Amygdala (tissue), 56 donors: ENCODE measurements at regions not wholly inside any gene's neighbourhood (a gene's known extent, or its start where the extent isn't known, plus 50 kb on each side); places are given as distances from the start of the nearest gene placed in this dataset.
"Not testable (repeated sequence)": the region's sequence is repeated elsewhere in the genome, so short reads cannot be mapped to it uniquely, and the experiment has no call there.

Experiments
- DNase-seq, 56 donors: peaks; one replicate each; lab custom pipeline; 2025; lab: John Stamatoyannopoulos, UW

DNA sequence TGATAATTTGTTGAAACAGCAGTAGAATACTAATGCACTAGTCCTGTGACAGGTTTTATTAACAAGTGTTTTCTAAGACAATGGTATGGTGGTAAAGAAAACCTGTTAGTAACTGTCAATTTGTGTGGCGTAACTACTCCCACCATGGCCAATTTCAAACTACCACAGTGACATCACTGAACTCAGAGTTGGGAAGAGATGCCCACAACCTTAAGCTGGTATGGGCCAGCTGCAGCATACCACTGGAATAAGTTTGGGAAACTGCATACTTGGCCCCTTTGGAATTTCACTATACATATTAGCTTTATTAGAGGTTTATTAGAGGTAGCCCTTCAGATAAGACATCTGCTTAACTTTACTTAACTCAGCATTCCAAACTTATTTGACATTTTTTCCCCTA, 419.4 kb downstream of the NDFIP2 start:
- no peak for DNase-seq

DNA sequence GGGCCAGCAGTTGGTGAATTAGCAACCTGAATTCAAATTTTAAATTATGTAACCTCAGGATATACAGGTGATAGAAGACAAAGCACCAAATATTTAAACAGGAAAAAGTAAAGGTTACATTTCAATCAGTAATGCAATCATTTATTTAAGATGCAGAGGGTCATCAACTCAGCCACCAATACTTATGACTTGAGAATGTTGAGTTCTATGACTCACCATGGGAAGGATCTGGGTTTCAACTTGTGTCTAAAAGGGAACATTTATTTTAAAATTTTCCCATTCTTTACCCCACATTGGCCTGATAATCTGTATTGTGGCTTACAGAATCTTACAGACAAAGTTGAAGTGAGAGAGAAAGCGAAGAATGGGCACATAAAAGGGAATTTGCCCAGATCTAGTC, 418.0 kb downstream of the NDFIP2 start:
- no peak for DNase-seq

DNA sequence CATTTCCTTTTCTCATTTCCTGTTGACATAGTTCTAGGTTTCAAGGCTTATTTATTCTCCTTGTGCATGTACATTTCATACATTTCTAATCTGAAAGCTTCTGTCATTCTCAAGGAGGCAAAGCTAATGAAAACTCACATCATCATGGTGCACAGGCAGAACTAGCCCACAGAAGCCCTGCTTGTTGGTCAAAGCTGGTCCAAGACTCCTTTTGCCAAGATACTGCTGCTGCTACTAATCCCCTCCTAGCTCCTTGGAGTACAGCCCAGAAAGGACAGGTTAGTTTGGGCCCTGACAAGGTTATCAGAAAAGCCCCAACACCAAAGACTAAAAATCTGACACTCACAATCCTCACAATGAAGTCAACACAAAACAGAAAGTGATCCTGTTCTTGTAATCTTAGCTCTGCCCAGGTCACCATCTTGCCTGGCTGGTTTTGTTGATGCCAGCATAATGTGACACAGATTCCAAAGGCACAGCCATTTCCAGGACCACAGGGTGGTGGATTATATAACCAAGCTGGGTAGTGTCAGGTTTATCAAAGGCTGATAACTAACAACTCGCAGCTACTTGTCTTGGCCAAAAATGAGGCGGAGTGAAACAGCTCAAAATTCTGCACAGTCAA, 417.4 kb downstream of the NDFIP2 start:
- no peak for DNase-seq

DNA sequence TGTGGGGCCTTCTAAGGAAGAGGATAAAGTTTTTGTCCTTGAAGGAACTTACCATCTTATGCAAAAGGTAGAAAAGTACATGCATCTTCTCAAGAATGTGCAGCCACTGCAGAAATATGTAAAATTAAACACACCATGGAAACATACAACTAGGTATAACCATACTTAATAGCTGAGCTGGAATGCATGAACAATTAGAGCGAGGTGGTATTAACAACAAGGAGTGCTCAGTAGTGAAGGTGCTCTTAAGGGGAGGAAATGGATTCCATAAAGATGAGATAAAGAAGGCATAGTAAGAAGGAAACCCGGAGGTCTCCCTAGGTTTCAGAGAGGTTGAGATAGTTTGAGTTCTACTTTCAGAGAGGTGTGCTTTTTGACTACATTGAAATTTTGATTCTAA, 415.9 kb downstream of the NDFIP2 start:
- no peak for DNase-seq

DNA sequence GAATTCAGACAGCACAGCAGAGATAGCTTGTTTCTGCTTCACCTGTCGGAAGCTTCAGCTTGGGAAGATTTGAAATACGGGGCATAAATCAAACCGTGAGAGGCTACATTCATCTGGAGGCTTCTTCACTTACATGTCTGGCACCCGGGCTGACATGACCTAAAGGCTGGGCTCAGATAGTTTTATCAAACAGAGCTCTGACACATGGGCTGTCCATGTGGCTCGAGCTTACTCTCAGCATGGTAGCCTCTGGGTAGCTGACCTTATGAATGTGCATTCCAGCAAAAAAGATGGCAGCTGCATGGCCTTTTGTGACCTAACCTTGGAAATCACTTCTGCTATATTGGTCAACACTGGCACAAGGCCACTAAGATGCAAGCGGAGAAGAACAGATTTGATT, 414.5 kb downstream of the NDFIP2 start:
- no peak for DNase-seq

DNA sequence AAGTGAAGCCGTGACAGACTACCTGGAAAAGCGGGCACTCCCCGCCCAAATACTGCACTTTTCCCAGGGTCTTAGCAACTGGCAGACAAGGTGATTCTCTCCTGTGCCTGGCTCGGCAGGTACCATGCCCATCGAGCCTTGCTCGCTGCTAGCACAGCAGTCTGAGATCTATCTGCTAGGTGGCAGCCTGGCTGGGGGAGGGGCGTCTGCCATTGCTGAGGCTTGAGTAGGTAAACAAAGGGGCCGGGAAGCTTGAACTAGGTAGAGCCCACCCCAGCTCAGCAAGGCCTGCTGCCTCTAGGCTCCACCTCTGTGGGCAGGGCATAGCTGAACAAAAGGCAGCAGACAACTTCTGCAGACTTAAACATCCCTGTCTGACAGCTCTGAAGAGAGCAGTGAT, 406.3 kb downstream of the NDFIP2 start:
- not testable (repeated sequence) for DNase-seq

DNA sequence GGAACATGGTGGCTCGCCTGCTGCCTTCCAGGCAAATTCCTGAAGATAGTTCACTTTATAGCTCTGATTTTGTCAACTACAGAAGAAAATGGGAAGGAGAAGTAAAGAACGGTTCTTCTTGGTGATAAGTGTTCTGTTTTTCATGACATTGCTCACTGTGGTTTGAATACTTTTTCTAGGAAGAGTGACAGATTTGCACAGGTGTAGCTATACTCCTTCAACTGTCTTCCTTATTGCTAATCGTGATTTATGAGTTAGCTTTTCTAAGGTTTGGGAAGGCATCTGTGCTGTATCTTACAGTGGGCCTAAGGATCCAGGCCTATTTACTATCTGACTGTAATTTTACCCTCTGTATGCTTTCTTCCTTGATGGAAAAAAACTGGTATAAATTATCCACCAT, 405.6 kb downstream of the NDFIP2 start:
- DNase-seq = no peak

DNA sequence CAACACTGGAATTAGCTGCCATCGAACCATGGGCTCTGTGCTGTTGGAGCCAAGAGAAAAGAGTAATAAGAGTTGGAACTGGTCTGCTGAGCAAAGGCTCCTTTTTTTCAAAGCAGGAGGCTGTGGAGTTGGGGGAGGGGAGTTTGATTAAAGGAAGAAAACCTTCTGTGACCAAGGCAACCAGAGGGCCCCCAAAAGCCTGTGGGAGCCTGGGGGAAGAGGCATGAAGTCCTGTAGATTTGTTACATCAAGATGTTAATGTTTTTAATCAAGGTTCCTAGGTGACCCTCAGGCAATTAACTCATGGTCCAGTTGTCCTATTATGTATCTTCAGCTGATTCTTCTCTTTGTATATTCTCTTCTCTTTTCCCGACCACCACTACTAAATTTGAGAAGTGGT, 403.9 kb downstream of the NDFIP2 start:
- no peak for DNase-seq

DNA sequence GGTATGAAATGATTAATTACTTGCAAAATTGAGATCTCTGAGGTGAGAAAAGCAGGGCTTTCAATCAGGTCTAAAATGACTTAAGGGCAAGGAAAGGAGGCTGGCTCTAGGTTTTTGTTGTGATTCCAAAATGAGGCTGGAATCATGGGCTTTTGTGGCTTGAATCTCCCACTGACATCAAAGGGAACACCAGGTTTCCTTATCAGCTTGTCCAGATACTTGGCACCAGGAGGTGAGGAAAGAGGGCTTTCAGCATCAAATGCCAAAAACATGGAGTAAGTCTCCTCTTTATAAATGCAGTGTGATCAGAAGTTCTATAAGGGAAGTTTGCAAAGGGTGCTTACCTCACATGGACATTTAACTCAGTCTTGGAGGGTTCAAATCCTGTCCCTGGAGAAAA, 402.3 kb downstream of the NDFIP2 start:
- DNase-seq = no peak

DNA sequence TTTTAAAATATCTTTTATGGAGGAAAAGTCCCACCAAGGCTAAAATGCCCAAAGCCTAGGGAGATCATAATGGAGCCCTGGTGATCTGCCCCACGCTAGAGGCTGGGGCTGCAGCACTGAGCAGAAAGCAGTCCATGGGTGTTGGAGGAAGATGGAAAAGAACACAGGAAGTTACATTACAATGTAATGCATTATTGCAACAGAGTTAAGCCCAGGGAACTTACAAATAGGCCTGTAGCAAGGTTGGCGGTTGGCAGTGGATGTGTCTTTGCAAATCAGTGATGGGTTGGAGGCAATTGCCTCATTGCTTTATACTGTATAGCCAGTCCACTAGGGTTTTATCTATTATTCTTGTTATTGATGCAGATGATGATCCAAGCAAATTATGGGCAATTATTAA, 399.9 kb downstream of the NDFIP2 start:
- no peak for DNase-seq

DNA sequence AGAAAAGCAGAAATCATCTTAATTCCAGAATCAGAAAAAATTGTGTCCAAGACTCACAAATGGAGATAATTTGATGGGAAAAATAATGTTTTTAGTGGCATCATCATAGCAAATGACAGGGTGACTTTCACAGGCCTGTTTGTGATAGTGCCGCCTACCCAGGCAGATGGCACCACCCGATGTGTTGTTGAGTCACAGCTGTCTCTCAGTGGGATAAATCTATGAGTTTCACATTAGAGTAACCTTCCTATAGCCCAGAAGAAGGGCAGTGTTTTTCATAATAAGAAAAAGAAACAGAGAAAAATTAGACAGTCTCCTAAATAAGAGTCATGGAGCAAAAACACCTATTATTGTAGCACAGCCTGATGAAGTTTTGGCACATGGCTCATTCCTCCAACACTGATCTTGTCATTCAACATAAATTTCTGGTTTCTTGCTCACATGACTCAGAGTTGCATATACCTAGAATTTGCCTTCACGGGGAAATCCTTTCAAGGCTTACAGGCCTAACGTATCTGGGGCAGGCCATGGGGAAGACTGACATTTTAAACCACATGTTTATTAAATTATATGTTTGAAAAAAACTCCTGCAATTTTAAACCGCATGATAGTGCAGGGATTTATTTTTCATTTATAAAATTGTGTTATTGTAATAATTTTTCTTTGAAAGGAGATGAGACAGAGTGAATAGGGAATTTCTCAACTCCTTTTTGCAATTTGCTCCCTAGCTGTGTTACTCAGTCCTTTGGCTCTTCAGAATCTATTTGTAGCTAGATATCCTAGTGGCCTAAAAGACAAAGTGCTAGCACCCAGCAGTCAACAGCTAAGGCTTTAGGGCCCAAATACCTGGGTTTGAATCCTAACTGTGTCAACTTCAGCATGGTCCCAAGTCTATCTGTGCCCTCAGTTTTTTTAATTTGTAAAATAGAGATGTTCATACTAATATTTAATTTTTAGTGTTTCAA, 393.7 kb downstream of the NDFIP2 start:
- DNase-seq = peak in 19 of 56 donors; percentile 1 to 48 (median 6)

DNA sequence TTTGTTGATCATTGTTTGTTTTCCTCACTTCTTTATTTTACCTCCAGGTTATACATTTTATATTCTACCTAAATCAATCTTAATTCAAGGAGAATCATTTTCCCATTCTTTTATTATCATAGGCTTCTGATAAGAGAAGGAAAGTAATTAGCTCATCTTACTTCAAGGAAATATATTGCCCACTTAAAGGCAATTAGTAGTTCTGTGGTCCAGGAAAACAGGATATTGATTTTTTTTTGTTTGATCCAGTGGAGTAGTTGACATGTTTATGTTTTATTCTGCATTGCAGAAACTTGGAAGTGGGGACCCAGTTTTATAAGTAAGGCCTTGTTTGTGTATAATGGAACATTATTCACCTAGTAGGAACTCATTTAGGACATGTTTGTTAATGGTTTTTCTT, 390.6 kb downstream of the NDFIP2 start:
- DNase-seq = no peak

DNA sequence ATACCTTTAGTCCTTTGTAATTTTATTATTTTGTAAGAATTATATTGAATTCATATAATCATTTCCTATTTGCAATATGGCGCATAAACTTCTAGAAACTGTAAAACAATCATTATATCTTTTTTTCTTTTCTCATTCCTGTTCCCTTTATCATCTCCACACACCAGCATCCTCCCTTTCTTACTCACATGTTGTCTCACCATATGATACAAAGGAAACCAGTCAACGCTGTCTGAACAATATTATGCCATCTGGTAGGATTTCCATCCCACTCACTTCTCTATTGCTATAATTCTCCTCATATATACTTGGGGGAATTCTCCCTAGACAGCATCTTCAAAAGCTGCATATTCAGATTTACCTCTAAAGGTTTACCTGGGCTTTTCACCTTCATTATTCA, 389.8 kb downstream of the NDFIP2 start:
- DNase-seq = no peak

DNA sequence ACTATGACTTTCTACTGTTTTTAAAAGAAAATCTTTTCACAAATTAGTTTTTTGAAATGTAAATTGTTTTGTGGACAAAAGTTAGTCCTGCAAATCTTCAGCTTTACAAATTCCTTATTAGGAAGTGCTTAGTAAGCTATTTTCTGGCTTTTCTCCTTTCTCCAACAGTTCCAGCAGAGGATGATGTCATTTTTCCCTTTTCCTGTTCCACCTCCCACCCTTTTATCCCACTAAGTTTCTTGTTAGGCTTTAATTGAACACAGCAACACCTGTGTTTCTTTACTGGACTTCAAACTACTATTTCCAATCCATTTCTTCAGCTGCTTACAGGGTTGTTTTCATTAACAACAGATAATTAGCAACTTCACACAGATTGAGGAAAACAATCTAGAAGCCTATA, 389.2 kb downstream of the NDFIP2 start:
- DNase-seq = no peak

DNA sequence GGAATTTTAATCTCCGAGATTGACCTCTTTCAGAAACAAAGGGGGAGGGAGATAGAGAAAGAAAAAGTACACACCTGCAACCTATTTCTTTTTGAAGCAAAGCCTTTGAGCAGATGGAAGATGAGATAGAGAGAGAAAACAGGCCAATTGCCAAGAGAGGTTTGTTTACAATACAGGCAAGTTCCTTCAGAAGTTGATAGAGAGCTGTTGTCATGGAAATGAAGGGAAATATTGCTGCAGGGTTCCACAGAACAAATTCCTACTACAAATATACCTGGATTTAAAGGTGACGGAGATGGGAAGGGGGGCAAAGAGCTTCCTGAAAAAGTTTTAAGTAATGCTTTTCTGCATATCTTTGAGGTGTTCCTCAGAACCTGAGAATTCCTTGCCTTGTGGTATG, 388.4 kb downstream of the NDFIP2 start:
- no peak for DNase-seq

DNA sequence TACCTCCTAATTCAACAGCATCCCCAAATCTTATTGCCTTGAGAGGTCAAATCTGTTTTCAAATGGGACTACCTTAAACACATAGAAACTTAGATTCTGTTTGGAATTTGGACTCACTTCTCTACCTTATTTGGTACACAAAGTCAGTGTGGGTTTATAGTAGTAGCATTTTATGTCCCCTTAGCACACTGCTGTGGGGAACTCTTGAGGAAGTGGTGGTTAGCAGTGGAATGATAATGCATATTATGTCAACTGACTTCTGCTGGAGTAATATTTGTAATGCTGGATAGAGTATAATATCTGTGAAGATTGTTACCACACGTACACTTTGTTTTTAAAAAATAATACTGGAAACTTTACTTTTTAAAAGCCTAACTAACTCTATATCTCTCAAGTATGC, 386.3 kb downstream of the NDFIP2 start:
- DNase-seq = no peak

DNA sequence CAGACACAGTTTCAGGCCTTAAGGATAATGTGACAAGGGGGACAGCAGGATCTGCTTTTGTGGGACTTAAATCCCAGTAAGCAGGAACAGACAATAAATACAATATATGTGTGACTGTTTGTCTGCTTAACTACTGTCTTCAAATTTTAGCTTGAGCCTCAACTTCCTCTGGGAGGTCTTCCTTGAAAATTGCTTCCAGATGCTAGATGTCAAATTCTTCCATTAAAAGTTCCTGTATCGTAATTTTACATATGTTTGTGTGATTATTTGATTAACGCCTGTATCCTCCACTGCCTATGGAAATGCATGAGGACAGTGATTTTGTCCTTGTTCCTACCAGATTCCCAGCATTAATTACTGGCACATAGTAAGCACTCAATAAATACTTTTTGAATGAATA, 385.5 kb downstream of the NDFIP2 start:
- DNase-seq = no peak

DNA sequence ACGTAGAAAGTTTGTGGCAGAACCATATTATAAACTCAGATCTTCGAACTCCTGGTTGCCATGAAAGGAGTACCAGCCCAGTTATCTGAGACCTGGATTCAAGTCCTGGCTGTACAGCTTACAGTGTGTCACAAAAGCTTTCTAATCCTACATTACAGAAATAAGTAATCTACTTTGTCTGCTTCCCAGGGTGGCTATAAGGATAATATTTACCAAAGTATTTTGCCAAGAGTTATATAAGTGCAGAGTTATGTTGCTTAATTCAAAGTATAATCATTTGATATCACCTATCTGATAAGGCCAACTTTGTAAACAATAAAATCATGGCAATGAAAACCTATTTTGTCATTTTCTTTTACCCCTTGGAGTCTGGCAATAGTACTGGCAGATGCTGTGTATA, 381.6 kb downstream of the NDFIP2 start:
- no peak for DNase-seq

DNA sequence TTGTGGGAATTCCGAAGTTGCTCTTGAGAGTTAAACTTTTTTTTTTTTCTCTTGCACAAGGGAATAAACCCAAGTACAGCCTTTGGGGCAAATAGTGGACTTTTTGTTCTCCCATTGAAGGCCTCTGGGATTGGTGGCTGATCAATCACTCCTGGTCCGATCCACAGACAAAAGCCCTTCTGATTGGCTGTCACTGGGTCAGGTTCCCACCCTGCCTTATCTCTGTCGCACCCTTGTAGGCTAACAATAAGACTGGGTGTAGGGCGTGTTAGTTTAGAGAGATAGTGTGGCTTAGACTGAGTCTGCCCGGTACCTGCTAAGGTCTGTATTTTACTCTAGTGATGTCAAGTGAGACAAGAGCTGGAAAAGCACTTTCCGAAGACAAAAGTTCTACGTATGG, 380.8 kb downstream of the NDFIP2 start:
- DNase-seq = no peak

DNA sequence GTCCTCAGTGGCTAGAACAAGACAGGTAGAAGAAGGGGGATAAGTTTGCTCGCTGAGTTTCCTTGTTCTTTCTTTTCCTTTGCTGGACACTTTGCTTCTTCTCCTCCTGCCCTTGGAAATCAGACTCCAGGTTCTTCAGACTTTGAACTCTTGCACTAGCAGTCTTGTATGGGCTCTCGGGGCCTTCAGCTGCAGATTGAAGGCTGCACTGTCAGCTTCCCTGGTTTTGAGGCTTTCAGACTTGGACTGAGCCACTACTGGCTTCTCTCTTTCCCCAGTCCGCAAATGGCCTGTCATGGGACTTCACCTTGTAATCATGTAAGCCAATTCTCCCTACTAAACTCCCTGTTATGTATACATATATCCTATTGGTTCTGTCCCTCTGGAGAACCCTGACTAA, 379.8 kb downstream of the NDFIP2 start:
- no peak for DNase-seq

DNA sequence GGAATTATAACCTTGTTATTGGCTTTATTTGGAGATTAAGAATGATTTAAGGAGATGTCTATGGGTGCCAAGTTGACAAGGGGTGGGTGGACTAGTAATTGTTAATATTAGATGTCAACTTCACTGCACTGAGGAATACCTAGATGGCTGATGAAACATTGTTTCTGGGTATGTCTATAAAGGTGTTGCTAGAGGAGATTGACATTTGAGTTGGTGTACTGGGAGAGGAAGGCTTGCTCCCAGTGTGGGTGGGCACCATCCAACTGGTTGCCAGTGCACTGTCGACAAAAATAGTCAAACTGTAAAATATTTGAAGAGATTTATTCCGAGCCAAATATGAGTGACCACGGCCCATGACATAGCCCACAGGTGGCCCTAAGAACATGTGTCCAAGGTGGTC, 378.8 kb downstream of the NDFIP2 start:
- DNase-seq = no peak

DNA sequence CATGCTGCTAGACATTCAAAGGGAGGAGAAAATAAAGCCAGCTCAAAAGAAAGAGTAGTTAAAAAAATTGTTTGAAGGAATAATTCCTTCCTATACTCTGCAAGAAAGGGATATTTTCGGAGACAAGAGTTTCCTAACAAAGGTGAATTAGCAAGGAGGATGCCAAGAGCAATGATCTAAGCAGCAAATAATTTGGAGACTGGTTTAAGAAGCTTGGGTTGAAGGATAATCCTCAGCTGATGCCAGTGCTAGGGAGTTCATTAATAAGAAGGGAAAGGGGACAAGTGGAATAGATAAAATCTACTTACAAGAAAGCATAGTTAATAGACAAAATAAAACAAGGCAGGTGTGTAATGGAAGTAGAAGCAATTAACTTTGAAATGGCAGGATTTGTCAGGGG, 372.3 kb downstream of the NDFIP2 start:
- DNase-seq = no peak
